GM12878 (cell line): ENCODE measurements at regions not wholly inside any gene's neighbourhood (a gene's known extent, or its start where the extent isn't known, plus 50 kb on each side); places are given as distances from the start of the nearest gene placed in this dataset.

Experiments used
- ATAC-seq: fragments of 200-7000 bp; cut with Tn5 transposase; 3 replicates; pipeline ENCODE4 v1.9.1; 2020; ENCODE audit warnings: mild to moderate bottlenecking, moderate library complexity
- BruUV-seq: library from RNA; stranded (reverse); fragments of 400-500 nt; replicated peaks from 2 replicates; lab custom pipeline; 2021; lab: Mats Ljungman, UMichigan
- CTCF ChIA-PET: fragments of 300-600 bp; sonication (Branson Sonifier 250); formaldehyde crosslinking; extraction: SDS; loops from one replicate; lab custom pipeline; 2021; ENCODE audit warnings: inconsistent platforms; lab: Yijun Ruan, JAX
- POLR2A ChIA-PET: fragments of 350-600 bp; formaldehyde crosslinking; extraction: SDS; loops from one replicate; lab custom pipeline; 2021; ENCODE audit warnings: inconsistent platforms; lab: Charles Lee
- RAD21 ChIA-PET: fragments of 300-600 bp; sonication (Branson Sonifier 250); formaldehyde crosslinking; loops from one replicate; lab custom pipeline; 2023; ENCODE audit warnings: antibody characterized with exemption; ENCODE audit not compliant: unreplicated experiment; lab: Charles Lee
- SMC1A ChIA-PET: fragments of 300-600 bp; sonication (Branson Sonifier 250); formaldehyde crosslinking; loops from one replicate; lab custom pipeline; 2023; ENCODE audit not compliant: unreplicated experiment, uncharacterized antibody; lab: Charles Lee
- DNase-seq: peaks from one replicate; pipeline ENCODE4 v3.0.0-alpha.2; 2011; ENCODE audit warnings: low read depth, low spot score
- FAIRE-seq: peaks from 3 replicates; lab custom pipeline; 2011; peaks lifted over from hg19 to GRCh38; lab: Jason Lieb, UNC
- H2AFZ ChIP-seq: 2 replicates; pipeline ENCODE4 v1.6.0; 2011; ENCODE audit warnings: low read depth, low read length, control low read depth; ENCODE audit not compliant: control insufficient read depth
- H3K27ac ChIP-seq: 2 replicates; pipeline ENCODE4 v1.5.1; 2011; ENCODE audit warnings: control low read depth; ENCODE audit not compliant: control insufficient read depth, insufficient read depth
- H3K27me3 ChIP-seq, 2 experiments: replicated peaks in 1 of 2; 2 replicates each; pipeline versions ENCODE4 v1.6.0 to v1.6.1; 2011; ENCODE audit warnings: low read length in 1 of 2; ENCODE audit not compliant: control insufficient read depth in 2 of 2, insufficient read depth in 2 of 2
- H3K36me3 ChIP-seq, 2 experiments: 2 replicates each; pipeline ENCODE4 v1.5.1; 2011; ENCODE audit warnings: low read length in 1 of 2; ENCODE audit not compliant: control insufficient read depth in 2 of 2, insufficient read depth in 2 of 2
- H3K4me1 ChIP-seq: 2 replicates; pipeline ENCODE4 v1.6.1; 2011; ENCODE audit warnings: mild to moderate bottlenecking, low read length, moderate library complexity, mixed read lengths; ENCODE audit not compliant: control insufficient read depth, insufficient read depth
- H3K4me2 ChIP-seq: 2 replicates; pipeline ENCODE4 v1.6.0; 2011; ENCODE audit warnings: control low read depth; ENCODE audit not compliant: control insufficient read depth, insufficient read depth
- H3K4me3 ChIP-seq: fragments of 200-600 bp; sonication (generic); 2 replicates; pipeline ENCODE4 v1.5.1; 2016
- H3K79me2 ChIP-seq: 2 replicates; pipeline ENCODE4 v1.6.0; 2011; ENCODE audit warnings: low read length; ENCODE audit not compliant: control insufficient read depth, insufficient read depth
- H3K9ac ChIP-seq: 2 replicates; pipeline ENCODE4 v1.8.0; 2011; ENCODE audit warnings: low read length, control low read depth, mixed read lengths; ENCODE audit not compliant: control insufficient read depth, insufficient read depth
- H3K9me3 ChIP-seq: replicated peaks from 3 replicates; pipeline ENCODE4 v1.5.1; 2011; ENCODE audit warnings: mild to moderate bottlenecking, low read length; ENCODE audit not compliant: control insufficient read depth, insufficient read depth
- H4K20me1 ChIP-seq: 2 replicates; pipeline ENCODE4 v1.6.0; 2011; ENCODE audit not compliant: control insufficient read depth, insufficient read depth
- BACH1 ChIP-seq: fragments of 450-650 bp; IDR thresholded peaks from 2 replicates; pipeline ENCODE4 v1.6.1; 2017; ENCODE audit warnings: mild to moderate bottlenecking, borderline replicate concordance
- BCL11A ChIP-seq: IDR thresholded peaks from 2 replicates; pipeline ENCODE4 v1.6.1; 2011; ENCODE audit warnings: low read depth, low read length
- BRCA1 ChIP-seq: IDR thresholded peaks from 2 replicates; pipeline ENCODE4 v1.6.1; 2011; ENCODE audit warnings: low read depth, low read length, improper control_type of control experiment
- E2F8 ChIP-seq: fragments of 450-650 bp; IDR thresholded peaks from 2 replicates; pipeline ENCODE4 v1.6.1; 2018; ENCODE audit warnings: mild to moderate bottlenecking, low read depth, moderate library complexity; ENCODE audit not compliant: partially characterized antibody
- E4F1 ChIP-seq: fragments of 450-650 bp; IDR thresholded peaks from 2 replicates; pipeline ENCODE4 v1.6.1; 2018; ENCODE audit warnings: borderline replicate concordance, mild to moderate bottlenecking; ENCODE audit not compliant: partially characterized antibody
- GABPA ChIP-seq: IDR thresholded peaks from 2 replicates; pipeline ENCODE4 v1.6.1; 2014; ENCODE audit warnings: antibody characterized with exemption, low read depth, mild to moderate bottlenecking, inconsistent platforms
- KLF5 ChIP-seq: fragments of 450-650 bp; IDR thresholded peaks from 2 replicates; pipeline ENCODE4 v1.6.1; 2014; ENCODE audit warnings: mild to moderate bottlenecking; ENCODE audit not compliant: partially characterized antibody
- MTA3 ChIP-seq: IDR thresholded peaks from 2 replicates; pipeline ENCODE4 v1.6.1; 2012; ENCODE audit warnings: low read length, inconsistent platforms, borderline replicate concordance
- RELB ChIP-seq: fragments of 450-650 bp; IDR thresholded peaks from 2 replicates; pipeline ENCODE4 v1.6.1; 2017; ENCODE audit warnings: low read depth, mild to moderate bottlenecking, moderate library complexity
- TCF7 ChIP-seq: IDR thresholded peaks from 2 replicates; pipeline ENCODE4 v1.6.1; 2014; ENCODE audit warnings: antibody characterized with exemption, borderline replicate concordance
- ZNF24 ChIP-seq: fragments of 450-650 bp; IDR thresholded peaks from 2 replicates; pipeline ENCODE4 v1.6.1; 2017; ENCODE audit warnings: antibody characterized with exemption, mild to moderate bottlenecking
- ZNF384 ChIP-seq: IDR thresholded peaks from 2 replicates; pipeline ENCODE4 v1.6.1; 2012; ENCODE audit warnings: low read depth, mild to moderate bottlenecking, low read length, improper control_type of control experiment, borderline replicate concordance
- WGBS: methylation state at CpG from one replicate; pipeline ENCODE4 v1.1.6; 2016; ENCODE audit warnings: low lambda C conversion rate; ENCODE audit not compliant: insufficient replicate concordance, insufficient coverage; ENCODE audit errors: missing lambda C conversion rate; 5-methylcytosine and 5-hydroxymethylcytosine counted together
- in situ Hi-C: fragments of 300-500 bp; cut with MboI; formaldehyde crosslinking; loops from 9 replicates; pipeline ENCODE4 v1.14.3; 2018; ENCODE audit warnings: mixed read lengths
- intact Hi-C: fragments of 100-400 bp; cut with micrococcal nuclease; formaldehyde crosslinking; loops from one replicate; pipeline ENCODE4 v1.14.2; 2022; ENCODE audit not compliant: unreplicated experiment
- TF ChIP-seq, protein P1 (sequence below): fragments of 450-650 bp; IDR thresholded peaks from 2 replicates; pipeline ENCODE4 v1.6.1; 2017; ENCODE audit warnings: mild to moderate bottlenecking
- TF ChIP-seq, protein P2 (sequence below): fragments of 450-650 bp; IDR thresholded peaks from 2 replicates; pipeline ENCODE4 v1.6.1; 2017; ENCODE audit warnings: mild to moderate bottlenecking, low read depth, inconsistent platforms; ENCODE audit not compliant: poor library complexity, severe bottlenecking

DNA sequence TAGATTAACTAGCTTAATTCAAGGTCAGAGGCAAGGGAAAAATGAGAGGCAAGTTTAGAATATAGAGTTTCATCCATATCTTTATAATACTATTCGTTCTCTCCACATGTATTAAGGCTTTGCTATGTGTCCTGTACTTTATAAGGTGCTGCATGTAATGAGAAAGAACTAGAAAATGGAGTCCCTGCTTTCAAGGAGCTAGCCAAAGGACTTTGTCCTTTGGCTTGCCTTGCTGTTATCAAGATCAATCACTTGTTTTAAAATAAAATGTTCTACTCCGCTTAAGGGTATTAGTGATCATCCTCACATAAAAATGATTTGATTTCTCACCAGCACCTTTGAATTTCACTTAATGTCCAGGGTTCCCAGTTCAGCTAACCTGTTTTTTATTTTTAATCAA, 470.9 kb downstream of the WDR72 start:
- Histone ChIP-seq H3K27ac (no peak overlapping the region), H3K9me3 (no peaks in the 10 kb centered on the region), H3K79me2 (no peaks in the 10 kb centered on the region), H3K4me3 (no peak overlapping the region), H2AFZ (no peak overlapping the region), H3K4me2 (no peak overlapping the region), H3K36me3 (no peaks in the 10 kb centered on the region), H3K9ac (no peak overlapping the region), H3K4me1 (no peaks in the 10 kb centered on the region), H4K20me1 (no peaks in the 10 kb centered on the region), H3K27me3 (no peaks in the 10 kb centered on the region)
- ChIA-PET POLR2A (no interaction called here), SMC1A (no interaction called here), CTCF (no interaction called here), RAD21 (no interaction called here)
- intact Hi-C loops (no loop called here), in situ Hi-C loops (no loop called here)
- BruUV-seq: no TSS peak
- FAIRE-seq (no peak), DNase-seq (no peak), ATAC-seq (no peak)
- 19% methylated on average over 2 of the region's 2 CpGs for whole genome bisulfite sequencing
- TF ChIP-seq, protein P1, sequence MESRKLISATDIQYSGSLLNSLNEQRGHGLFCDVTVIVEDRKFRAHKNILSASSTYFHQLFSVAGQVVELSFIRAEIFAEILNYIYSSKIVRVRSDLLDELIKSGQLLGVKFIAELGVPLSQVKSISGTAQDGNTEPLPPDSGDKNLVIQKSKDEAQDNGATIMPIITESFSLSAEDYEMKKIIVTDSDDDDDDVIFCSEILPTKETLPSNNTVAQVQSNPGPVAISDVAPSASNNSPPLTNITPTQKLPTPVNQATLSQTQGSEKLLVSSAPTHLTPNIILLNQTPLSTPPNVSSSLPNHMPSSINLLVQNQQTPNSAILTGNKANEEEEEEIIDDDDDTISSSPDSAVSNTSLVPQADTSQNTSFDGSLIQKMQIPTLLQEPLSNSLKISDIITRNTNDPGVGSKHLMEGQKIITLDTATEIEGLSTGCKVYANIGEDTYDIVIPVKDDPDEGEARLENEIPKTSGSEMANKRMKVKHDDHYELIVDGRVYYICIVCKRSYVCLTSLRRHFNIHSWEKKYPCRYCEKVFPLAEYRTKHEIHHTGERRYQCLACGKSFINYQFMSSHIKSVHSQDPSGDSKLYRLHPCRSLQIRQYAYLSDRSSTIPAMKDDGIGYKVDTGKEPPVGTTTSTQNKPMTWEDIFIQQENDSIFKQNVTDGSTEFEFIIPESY: no peak
- no peak for TF ChIP-seq BACH1
- TF ChIP-seq GABPA: no peak
- TF ChIP-seq RELB: no peak
- no peak for TF ChIP-seq E4F1
- TF ChIP-seq TCF7: no peak
- TF ChIP-seq MTA3: no peak
- no peak for TF ChIP-seq ZNF24
- TF ChIP-seq, protein P2, sequence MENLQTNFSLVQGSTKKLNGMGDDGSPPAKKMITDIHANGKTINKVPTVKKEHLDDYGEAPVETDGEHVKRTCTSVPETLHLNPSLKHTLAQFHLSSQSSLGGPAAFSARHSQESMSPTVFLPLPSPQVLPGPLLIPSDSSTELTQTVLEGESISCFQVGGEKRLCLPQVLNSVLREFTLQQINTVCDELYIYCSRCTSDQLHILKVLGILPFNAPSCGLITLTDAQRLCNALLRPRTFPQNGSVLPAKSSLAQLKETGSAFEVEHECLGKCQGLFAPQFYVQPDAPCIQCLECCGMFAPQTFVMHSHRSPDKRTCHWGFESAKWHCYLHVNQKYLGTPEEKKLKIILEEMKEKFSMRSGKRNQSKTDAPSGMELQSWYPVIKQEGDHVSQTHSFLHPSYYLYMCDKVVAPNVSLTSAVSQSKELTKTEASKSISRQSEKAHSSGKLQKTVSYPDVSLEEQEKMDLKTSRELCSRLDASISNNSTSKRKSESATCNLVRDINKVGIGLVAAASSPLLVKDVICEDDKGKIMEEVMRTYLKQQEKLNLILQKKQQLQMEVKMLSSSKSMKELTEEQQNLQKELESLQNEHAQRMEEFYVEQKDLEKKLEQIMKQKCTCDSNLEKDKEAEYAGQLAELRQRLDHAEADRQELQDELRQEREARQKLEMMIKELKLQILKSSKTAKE: no peak
- TF ChIP-seq BRCA1: no peak
- no peak for TF ChIP-seq ZNF384
- TF ChIP-seq E2F8: no peak
- no peak for TF ChIP-seq KLF5
- TF ChIP-seq BCL11A: no peak
